Lung (tissue), 11 donors: ENCODE measurements at regions not wholly inside any gene's neighbourhood (a gene's known extent, or its start where the extent isn't known, plus 50 kb on each side); places are given as distances from the start of the nearest gene placed in this dataset.

ENCODE experiments used
- ATAC-seq: fragments of 200-7000 bp; cut with Tn5 transposase; one replicate; pipeline ENCODE4 v1.9.1; 2020; ENCODE audit warnings: moderate number of reproducible peaks; ENCODE audit not compliant: insufficient read depth, low FRiP score
- DNase-seq, 3 donors: peaks; one replicate each; pipeline ENCODE4 v3.0.0-alpha.2; 2013 to 2017
- H3K27ac ChIP-seq, 2 donors: one replicate each; pipeline ENCODE4 v1.5.1; 2013; ENCODE audit warnings: mild to moderate bottlenecking in 2 of 2, moderate library complexity in 2 of 2, control low read depth in 1 of 2, inconsistent platforms in 1 of 2, low read depth in 1 of 2, low read length in 1 of 2
- H3K27me3 ChIP-seq, 3 donors: one replicate each; pipeline ENCODE4 v1.5.1; 2013; ENCODE audit warnings: low read length in 2 of 3; ENCODE audit not compliant: control insufficient read depth in 3 of 3, insufficient read depth in 3 of 3
- H3K36me3 ChIP-seq, 4 donors: one replicate each; pipeline ENCODE4 v1.5.1; 2013; ENCODE audit warnings: low read length in 4 of 4, mild to moderate bottlenecking in 1 of 4, moderate library complexity in 1 of 4; ENCODE audit not compliant: control insufficient read depth in 4 of 4, insufficient read depth in 4 of 4
- H3K4me1 ChIP-seq, 5 donors: one replicate each; pipeline ENCODE4 v1.5.1; 2013; ENCODE audit warnings: low read length in 5 of 5, mild to moderate bottlenecking in 2 of 5, moderate library complexity in 1 of 5; ENCODE audit not compliant: control insufficient read depth in 5 of 5, insufficient read depth in 5 of 5
- H3K4me3 ChIP-seq: one replicate; pipeline ENCODE4 v1.5.1; 2013; ENCODE audit warnings: mild to moderate bottlenecking, control low read depth, moderate library complexity
- H3K9ac ChIP-seq, 2 donors: one replicate each; pipeline ENCODE4 v1.5.1; 2013; ENCODE audit warnings: low read length in 2 of 2, control low read depth in 1 of 2; ENCODE audit not compliant: insufficient read depth in 1 of 2
- H3K9me3 ChIP-seq, 4 donors: one replicate each; pipeline ENCODE4 v1.5.1; 2013; ENCODE audit warnings: low read length in 3 of 4, mild to moderate bottlenecking in 1 of 4, moderate library complexity in 1 of 4; ENCODE audit not compliant: control insufficient read depth in 4 of 4, insufficient read depth in 3 of 4
- CTCF ChIP-seq: IDR thresholded peaks from 2 replicates; pipeline ENCODE4 v1.5.1; 2012; ENCODE audit warnings: mild to moderate bottlenecking; ENCODE audit errors: control extremely low read depth, extremely low read depth
- WGBS, 2 donors: extraction: QIAGEN DNeasy Blood & Tissue Kit; methylation state at CpG; one replicate each; pipeline ENCODE4 v1.1.7; 2013; 5-methylcytosine and 5-hydroxymethylcytosine counted together
- donor health status: control.
- donor health status: control.
- donor health status: Bipolar disorder and iron deficiency.
- donor health status: healthy.
- donor health status: DM: yes; HTN: yes; CAD: no.

DNA sequence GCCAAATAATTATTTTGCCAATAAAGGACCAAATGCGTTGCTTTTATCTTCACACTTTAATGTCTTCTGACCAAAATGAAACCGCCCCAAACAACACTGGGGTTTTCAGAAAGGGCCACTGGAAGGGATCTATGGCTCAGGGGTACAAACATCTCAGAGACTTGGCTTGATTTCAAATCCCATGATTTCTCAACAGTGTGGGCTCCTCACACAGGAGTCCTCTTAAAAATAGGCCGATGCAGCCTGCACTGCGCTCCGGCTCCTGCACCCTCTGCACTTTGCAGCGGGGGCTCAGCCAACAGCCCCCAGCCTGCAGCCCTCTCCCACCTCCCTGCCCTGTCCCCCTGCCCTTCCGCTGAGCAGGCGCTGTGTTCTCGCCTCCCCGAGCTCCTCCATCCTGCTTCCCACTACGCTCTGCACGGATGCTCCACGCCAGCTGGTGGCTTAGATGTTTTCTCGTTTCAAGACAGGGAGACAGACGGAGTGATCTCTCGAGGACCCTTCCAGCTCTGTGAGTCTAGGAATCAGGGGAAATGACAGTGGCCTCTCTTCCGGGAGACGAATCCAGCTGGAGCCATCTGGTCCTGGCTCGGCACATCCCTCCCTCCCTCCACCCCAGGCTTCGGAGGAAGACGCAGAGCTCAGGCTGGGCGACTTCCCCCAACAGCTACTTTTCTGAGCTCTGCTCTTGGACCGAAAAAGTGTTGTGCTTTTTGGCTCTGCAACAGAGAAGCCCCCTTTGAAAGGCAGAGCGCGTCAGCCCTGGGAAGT is 71.4 kb downstream of the KCNF1 start:
- WGBS, 2 donors, result 56 to 70% methylated on average over 25 of the region's 25 CpGs
- Histone ChIP-seq H3K27me3 (no peaks in the 10 kb centered on the region), H3K4me3 (no peak overlapping the region), H3K4me1 (peaks cover 0 to 82% (median 21%) of the 10 kb centered on the region in 5 donors), H3K9me3 (no peaks in the 10 kb centered on the region), H3K9ac (no peak overlapping the region), H3K36me3 (no peaks in the 10 kb centered on the region), H3K27ac (peak overlapping the region; percentile 24 to 55)
- no peak for TF ChIP-seq CTCF
- peak; percentile 98 to 100 (median 99) for DNase-seq
- ATAC-seq, result peak; percentile 23

DNA sequence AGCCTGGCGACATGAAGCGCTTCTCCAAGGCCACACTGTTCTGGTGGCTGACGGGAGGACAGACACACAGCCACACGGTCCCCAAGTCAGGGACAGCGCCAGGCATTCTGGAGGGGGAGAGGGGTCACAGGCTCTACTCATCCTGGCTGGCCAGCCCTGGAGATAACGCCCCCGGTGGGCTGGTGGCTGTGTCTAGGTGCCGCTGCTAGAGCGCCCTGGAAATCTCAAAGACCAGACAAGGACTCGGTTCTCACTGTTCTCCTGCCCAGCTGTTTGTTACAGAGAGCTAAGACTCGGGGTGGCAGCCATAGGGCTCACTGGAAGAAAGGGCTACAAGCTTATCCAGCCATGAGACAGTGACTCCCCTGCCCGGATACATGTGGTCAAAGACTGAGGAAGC is 72.0 kb downstream of the KCNF1 start:
- DNase-seq, result no peak
- Histone ChIP-seq H3K4me3 (no peak overlapping the region), H3K27ac (peak overlapping the region; percentile 24 to 55), H3K9ac (no peak overlapping the region), H3K4me1 (peaks cover 0 to 77% (median 20%) of the 10 kb centered on the region in 5 donors), H3K27me3 (no peaks in the 10 kb centered on the region), H3K9me3 (no peaks in the 10 kb centered on the region), H3K36me3 (no peaks in the 10 kb centered on the region)
- 58 to 76% methylated on average over 12 of the region's 12 CpGs for WGBS, 2 donors
- no peak for ATAC-seq
- no peak for TF ChIP-seq CTCF

DNA sequence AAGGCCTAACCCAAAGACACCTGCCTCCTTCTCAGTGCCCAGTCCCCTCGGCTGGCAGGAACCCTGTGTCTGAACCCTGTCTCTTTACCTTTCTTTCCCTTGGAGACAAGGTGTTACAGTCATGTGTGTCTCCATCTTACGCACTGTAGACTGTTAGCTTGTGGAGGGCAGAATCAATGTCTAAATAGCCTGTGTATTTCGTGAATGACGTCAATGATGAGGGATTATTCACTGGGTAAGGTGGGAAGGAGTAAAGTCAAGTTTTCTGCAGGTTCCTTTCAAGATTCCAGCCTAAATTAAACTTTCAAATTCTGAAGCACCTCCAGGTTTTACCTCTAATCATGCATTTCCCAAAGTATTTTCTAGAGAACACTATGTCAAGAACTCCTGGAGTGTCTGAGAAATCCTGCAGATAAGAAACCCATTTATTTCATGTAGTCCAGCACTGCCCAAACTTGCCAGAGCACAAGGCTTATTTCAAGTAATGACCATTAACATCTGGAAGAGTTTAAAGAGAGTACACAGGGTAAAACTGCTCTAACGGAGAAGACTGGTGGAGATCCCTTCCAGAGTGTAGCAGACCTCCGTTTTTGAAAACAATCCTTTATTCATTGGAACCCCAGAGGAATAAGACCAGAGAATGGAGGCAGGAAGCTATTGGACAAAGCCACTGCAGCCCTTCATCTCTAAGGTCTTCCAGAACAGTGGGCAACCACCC is 72.8 kb downstream of the KCNF1 start:
- peaks cover 0 to 68% (median 16%) of the 10 kb centered on the region in 5 donors for H3K4me1 ChIP-seq
- no peak overlapping the region for H3K4me3 ChIP-seq
- TF ChIP-seq CTCF, result no peak
- no peaks in the 10 kb centered on the region for H3K9me3 ChIP-seq
- 73 to 89% methylated on average over 6 of the region's 6 CpGs for WGBS, 2 donors
- H3K27ac ChIP-seq, result no peak overlapping the region
- ATAC-seq, result no peak
- peak in 2 of 3 donors; percentile 86 to 90 for DNase-seq
- no peaks in the 10 kb centered on the region for H3K27me3 ChIP-seq
- no peak overlapping the region for H3K9ac ChIP-seq
- H3K36me3 ChIP-seq, result no peaks in the 10 kb centered on the region
